Stomach (tissue), 8 donors: ENCODE measurements at regions not wholly inside any gene's neighbourhood (a gene's known extent, or its start where the extent isn't known, plus 50 kb on each side); places are given as distances from the start of the nearest gene placed in this dataset.

ENCODE experiments used
- DNase-seq, 2 donors: peaks; one replicate each; pipeline versions ENCODE4 v3.0.0 to v3.0.0-alpha.2; 2013 to 2019
- H3K27ac ChIP-seq, 5 donors: fragments of 200-600 bp in 4 of 5; sonication (generic) in 4 of 5; one replicate each; pipeline ENCODE4 v1.5.1; 2013 to 2019; ENCODE audit warnings: mild to moderate bottlenecking in 1 of 5, moderate library complexity in 1 of 5
- H3K27me3 ChIP-seq, 3 donors: fragments of 200-600 bp; sonication (generic); one replicate each; pipeline ENCODE4 v1.5.1; 2017 to 2019; ENCODE audit warnings: mixed run types in 1 of 3
- H3K36me3 ChIP-seq, 4 donors: fragments of 200-600 bp; sonication (generic); 1 replicate in 3 of 4; 2 replicates in 1 of 4; pipeline ENCODE4 v1.5.1; 2016 to 2019
- H3K4me1 ChIP-seq, 4 donors: fragments of 200-600 bp; sonication (generic); one replicate each; pipeline ENCODE4 v1.5.1; 2016 to 2019
- H3K4me3 ChIP-seq, 4 donors: fragments of 200-600 bp; sonication (generic) in 3 of 4; one replicate each; pipeline ENCODE4 v1.5.1; 2016 to 2019; ENCODE audit warnings: mild to moderate bottlenecking in 1 of 4
- H3K9me3 ChIP-seq, 4 donors: fragments of 200-600 bp; sonication (generic); one replicate each; pipeline ENCODE4 v1.5.1; 2016 to 2019
- EP300 ChIP-seq: sonication (generic); formaldehyde crosslinking; IDR thresholded peaks from one replicate; pipeline ENCODE4 v1.6.1; 2017; ENCODE audit warnings: antibody characterized with exemption
- POLR2A ChIP-seq, 4 donors: fragments of 450-650 bp; IDR thresholded peaks; one replicate each; pipeline ENCODE4 v1.6.1; 2016; ENCODE audit warnings: antibody characterized with exemption in 4 of 4, control low read depth in 2 of 4, mild to moderate bottlenecking in 1 of 4, moderate library complexity in 1 of 4
- POLR2AphosphoS5 ChIP-seq, 3 donors: sonication (generic); formaldehyde crosslinking; IDR thresholded peaks; one replicate each; pipeline ENCODE4 v1.6.1; 2016; ENCODE audit warnings: antibody characterized with exemption in 3 of 3
- WGBS, 5 donors: extraction: QIAGEN DNeasy Blood & Tissue Kit in 3 of 5; methylation state at CpG; one replicate each; pipeline versions ENCODE4 v1.1.5 to v1.1.7; 2013 to 2018; 5-methylcytosine and 5-hydroxymethylcytosine counted together
- intact Hi-C: fragments of 100-400 bp; cut with DNase I; formaldehyde crosslinking; loops from one replicate; pipeline ENCODE4 v1.15.1; 2023; ENCODE audit warnings: low total_unique reads
- TF ChIP-seq, protein P1 (sequence below), 7 experiments: fragments of 450-650 bp in 4 of 7; fragments of 200-600 bp in 3 of 7; sonication (generic) in 3 of 7; IDR thresholded peaks; one replicate each; pipeline ENCODE4 v1.5.1; 2016 to 2019; ENCODE audit warnings: antibody characterized with exemption in 7 of 7, control low read depth in 2 of 7, mild to moderate bottlenecking in 1 of 7
- donor health status: healthy with polysubstance abuse.
- donor health status: Bipolar disorder and iron deficiency.
- donor health status: healthy.

DNA sequence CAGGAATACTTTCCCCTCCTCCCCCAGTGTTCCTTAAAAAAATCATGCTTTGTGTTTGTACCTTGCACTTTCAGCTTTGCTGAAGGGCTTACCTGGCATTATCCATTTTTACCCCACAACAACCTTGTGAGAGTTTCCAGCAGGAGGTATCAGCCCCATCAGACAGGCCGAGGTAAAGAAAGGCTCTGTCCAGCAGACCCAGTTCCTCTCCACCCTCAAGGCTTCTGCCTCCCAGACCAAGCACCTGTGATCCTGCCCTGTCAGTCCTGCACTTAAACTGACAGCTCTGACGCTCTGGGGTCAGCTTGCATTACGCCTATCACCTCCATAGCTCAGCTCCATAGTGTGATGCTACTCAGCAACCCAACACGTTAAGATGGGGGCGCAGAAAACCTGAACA, 803.1 kb downstream of the UQCRFS1 start:
- Histone ChIP-seq H3K9me3 (no peaks in the 10 kb centered on the region), H3K36me3 (no peaks in the 10 kb centered on the region), H3K27me3 (peaks cover 0 to 15% (median 0%) of the 10 kb centered on the region in 3 donors), H3K4me1 (peaks cover 0 to 6% (median 0%) of the 10 kb centered on the region in 4 donors), H3K4me3 (no peak overlapping the region), H3K27ac (no peak overlapping the region)
- WGBS, 5 donors = 53 to 71% (median 59%) methylated on average over 5 of the region's 5 CpGs
- intact Hi-C loops = no loop called here
- no peak for DNase-seq
- TF ChIP-seq POLR2A (IDR thresholded peaks at IDR 0.05) (no peak), POLR2AphosphoS5 (IDR thresholded peaks at IDR 0.05) (no peak)

DNA sequence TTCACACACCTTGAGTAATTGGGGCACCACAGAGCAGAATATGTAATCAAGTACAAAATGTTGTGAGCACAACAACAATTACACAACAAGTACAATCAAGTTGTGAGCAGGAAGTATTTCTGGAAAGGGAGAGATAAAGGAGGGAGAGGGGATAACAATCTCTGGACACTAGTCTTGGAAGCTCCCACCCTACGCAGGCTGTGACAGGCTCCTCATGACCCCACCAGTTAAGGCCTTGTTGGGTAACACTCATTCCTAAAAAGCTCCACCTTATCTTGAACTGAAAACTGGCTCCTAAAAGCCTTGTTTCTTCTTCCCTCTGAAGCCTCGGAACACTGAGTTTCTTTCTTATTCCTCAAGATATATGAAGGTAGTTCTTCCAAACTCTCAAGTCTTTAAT, 806.0 kb downstream of the UQCRFS1 start:
- TF ChIP-seq POLR2AphosphoS5 (IDR thresholded peaks at IDR 0.05) (no peak), EP300 (no peak), POLR2A (IDR thresholded peaks at IDR 0.05) (no peak)
- TF ChIP-seq, protein P1, sequence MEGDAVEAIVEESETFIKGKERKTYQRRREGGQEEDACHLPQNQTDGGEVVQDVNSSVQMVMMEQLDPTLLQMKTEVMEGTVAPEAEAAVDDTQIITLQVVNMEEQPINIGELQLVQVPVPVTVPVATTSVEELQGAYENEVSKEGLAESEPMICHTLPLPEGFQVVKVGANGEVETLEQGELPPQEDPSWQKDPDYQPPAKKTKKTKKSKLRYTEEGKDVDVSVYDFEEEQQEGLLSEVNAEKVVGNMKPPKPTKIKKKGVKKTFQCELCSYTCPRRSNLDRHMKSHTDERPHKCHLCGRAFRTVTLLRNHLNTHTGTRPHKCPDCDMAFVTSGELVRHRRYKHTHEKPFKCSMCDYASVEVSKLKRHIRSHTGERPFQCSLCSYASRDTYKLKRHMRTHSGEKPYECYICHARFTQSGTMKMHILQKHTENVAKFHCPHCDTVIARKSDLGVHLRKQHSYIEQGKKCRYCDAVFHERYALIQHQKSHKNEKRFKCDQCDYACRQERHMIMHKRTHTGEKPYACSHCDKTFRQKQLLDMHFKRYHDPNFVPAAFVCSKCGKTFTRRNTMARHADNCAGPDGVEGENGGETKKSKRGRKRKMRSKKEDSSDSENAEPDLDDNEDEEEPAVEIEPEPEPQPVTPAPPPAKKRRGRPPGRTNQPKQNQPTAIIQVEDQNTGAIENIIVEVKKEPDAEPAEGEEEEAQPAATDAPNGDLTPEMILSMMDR (IDR thresholded peaks at IDR 0.05) = no peak
- Histone ChIP-seq H3K4me1 (peaks cover 0 to 6% (median 0%) of the 10 kb centered on the region in 4 donors), H3K36me3 (no peaks in the 10 kb centered on the region), H3K27ac (no peak overlapping the region), H3K9me3 (no peaks in the 10 kb centered on the region), H3K27me3 (peaks cover 0 to 27% (median 5%) of the 10 kb centered on the region in 3 donors), H3K4me3 (no peak overlapping the region)
- intact Hi-C loops = no loop called here
- WGBS, 5 donors = 50 to 81% (median 56%) methylated on average over 2 of the region's 2 CpGs
- DNase-seq = no peak

DNA sequence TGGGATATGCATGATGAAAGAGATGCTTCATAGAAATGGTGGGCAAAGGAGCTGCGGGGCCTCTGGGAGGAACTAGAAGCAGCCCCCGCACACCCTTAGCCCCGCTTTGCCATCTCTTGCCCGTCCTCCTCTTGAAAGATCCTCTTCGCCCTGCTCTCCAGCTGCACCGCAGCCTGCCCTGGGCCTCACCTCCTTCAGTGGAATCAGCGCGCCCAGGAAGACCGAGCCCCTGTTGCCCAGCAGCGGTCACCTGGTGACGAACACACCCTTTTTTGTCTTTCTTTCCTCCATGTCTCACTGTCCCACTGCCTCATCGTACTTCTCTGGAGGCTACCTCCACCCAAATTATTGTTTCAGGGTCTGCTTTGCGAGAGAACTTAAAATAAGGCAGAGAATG, 807.6 kb downstream of the UQCRFS1 start:
- Histone ChIP-seq H3K9me3 (no peaks in the 10 kb centered on the region), H3K36me3 (no peaks in the 10 kb centered on the region), H3K4me1 (peaks cover 0 to 6% (median 0%) of the 10 kb centered on the region in 4 donors), H3K27me3 (peaks cover 0 to 28% (median 5%) of the 10 kb centered on the region in 3 donors), H3K27ac (no peak overlapping the region), H3K4me3 (no peak overlapping the region)
- intact Hi-C loops = no loop called here
- TF ChIP-seq EP300 = no peak
- no peak for TF ChIP-seq POLR2A (IDR thresholded peaks at IDR 0.05)
- TF ChIP-seq, protein P1 (IDR thresholded peaks at IDR 0.05) = no peak
- no peak for TF ChIP-seq POLR2AphosphoS5 (IDR thresholded peaks at IDR 0.05)
- DNase-seq = peak in 1 of 2 donors; percentile 28
- 49 to 61% (median 51%) methylated on average over 13 of the region's 13 CpGs for WGBS, 5 donors

DNA sequence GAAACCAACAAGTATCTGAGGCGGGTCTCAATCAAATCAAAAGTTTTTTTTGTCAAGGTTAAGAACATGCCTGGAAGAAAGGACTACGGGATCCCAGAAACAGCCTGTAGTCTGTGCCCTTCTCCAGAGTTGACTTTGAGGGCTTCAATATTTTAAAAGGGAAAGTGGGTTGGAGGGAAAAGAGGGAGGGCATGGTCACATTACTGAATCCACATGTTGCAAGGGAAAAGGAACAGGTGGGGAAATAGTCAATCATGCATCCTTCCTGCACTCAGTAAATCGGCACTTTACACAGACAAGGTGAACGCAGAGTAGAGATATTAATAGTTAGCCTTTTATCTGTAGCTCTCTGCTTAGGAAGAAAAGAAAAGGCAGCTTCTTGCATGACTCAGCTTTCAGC, 808.5 kb downstream of the UQCRFS1 start:
- Histone ChIP-seq H3K27me3 (peaks cover 0 to 35% (median 5%) of the 10 kb centered on the region in 3 donors), H3K4me3 (no peak overlapping the region), H3K9me3 (peaks cover 0 to 5% (median 0%) of the 10 kb centered on the region in 4 donors), H3K4me1 (peaks cover 0 to 6% (median 0%) of the 10 kb centered on the region in 4 donors), H3K36me3 (no peaks in the 10 kb centered on the region), H3K27ac (no peak overlapping the region)
- intact Hi-C loops = no loop called here
- TF ChIP-seq, protein P1 (IDR thresholded peaks at IDR 0.05) = no peak
- TF ChIP-seq POLR2AphosphoS5 (IDR thresholded peaks at IDR 0.05) = no peak
- no peak for TF ChIP-seq EP300
- TF ChIP-seq POLR2A (IDR thresholded peaks at IDR 0.05) = no peak
- DNase-seq = no peak
- WGBS, 5 donors = 57 to 64% (median 61%) methylated on average over 4 of the region's 4 CpGs

DNA sequence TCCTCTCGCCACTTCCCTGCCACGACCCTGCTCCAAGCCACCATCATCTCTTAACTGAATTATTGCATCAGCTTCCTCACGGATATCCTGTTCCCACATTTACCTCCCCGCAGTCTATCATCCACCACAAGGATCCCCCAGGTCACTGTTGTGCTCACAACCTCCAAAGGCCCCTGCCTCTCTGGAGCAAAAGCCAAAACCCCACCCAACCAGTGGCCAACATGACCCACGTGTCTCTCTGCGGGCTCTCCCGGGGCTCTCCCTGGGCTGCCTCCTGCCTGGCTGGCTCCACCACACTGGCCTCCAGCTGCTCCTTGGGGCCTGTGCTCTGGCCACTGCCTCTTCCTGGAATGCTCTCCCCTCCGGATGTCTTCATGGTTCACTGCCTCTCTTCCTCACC, 809.3 kb downstream of the UQCRFS1 start:
- Histone ChIP-seq H3K4me3 (no peak overlapping the region), H3K4me1 (peaks cover 0 to 6% (median 0%) of the 10 kb centered on the region in 4 donors), H3K27me3 (peaks cover 0 to 35% (median 5%) of the 10 kb centered on the region in 3 donors), H3K36me3 (no peaks in the 10 kb centered on the region), H3K9me3 (peaks cover 0 to 7% (median under 1%) of the 10 kb centered on the region in 4 donors), H3K27ac (no peak overlapping the region)
- no peak for DNase-seq
- WGBS, 5 donors = 68 to 79% (median 70%) methylated on average over 7 to 8 of the region's 8 CpGs
- no peak for TF ChIP-seq POLR2AphosphoS5 (IDR thresholded peaks at IDR 0.05)
- no peak for TF ChIP-seq EP300
- no peak for TF ChIP-seq POLR2A (IDR thresholded peaks at IDR 0.05)
- TF ChIP-seq, protein P1 (IDR thresholded peaks at IDR 0.05) = no peak
- intact Hi-C loops = no loop called here
